HCT116 (cell line): ENCODE measurements at regions not wholly inside any gene's neighbourhood (a gene's known extent, or its start where the extent isn't known, plus 50 kb on each side); places are given as distances from the start of the nearest gene placed in this dataset.

ENCODE experiments used
- ATAC-seq: fragments of 200-7000 bp; cut with Tn5 transposase; 2 replicates; pipeline ENCODE4 v1.9.1; 2020; ENCODE audit warnings: mild to moderate bottlenecking, moderate library complexity
- BruUV-seq: library from RNA; stranded (reverse); fragments of 400-500 nt; replicated peaks from 2 replicates; lab custom pipeline; 2021; lab: Mats Ljungman, UMichigan
- CTCF ChIA-PET: fragments of 300-600 bp; sonication (Branson Sonifier 250); formaldehyde crosslinking; loops from one replicate; lab custom pipeline; 2021; ENCODE audit warnings: antibody characterized with exemption; lab: Charles Lee
- POLR2A ChIA-PET: fragments of 300-600, 350-600 bp; sonication (Branson Sonifier 250); formaldehyde crosslinking; loops from one replicate; lab custom pipeline; 2021; ENCODE audit warnings: antibody characterized with exemption; lab: Charles Lee
- RAD21 ChIA-PET, 2 experiments: fragments of 300-600 bp; sonication (Branson Sonifier 250); formaldehyde crosslinking; loops; one replicate each; lab custom pipeline; 2023; ENCODE audit warnings: low total read pairs in 2 of 2; ENCODE audit not compliant: uncharacterized antibody in 2 of 2, unreplicated experiment in 2 of 2, low non-redundant PET in 1 of 2; lab: Charles Lee
- DNase-seq: peaks from one replicate; pipeline ENCODE4 v3.0.0-alpha.2; 2010; ENCODE audit warnings: low read depth, low spot score
- H2AFZ ChIP-seq: fragments of 200-600 bp; shearing (Covaris generic), sonication (generic); 2 replicates; pipeline ENCODE4 v1.6.1; 2017; ENCODE audit warnings: low read depth, mixed run types, mixed read lengths, antibody characterized with exemption, low read length; ENCODE audit not compliant: poor library complexity, severe bottlenecking
- H3K27ac ChIP-seq: 2 replicates; pipeline ENCODE4 v1.5.1; 2012; ENCODE audit warnings: low read depth, low read length
- H3K27me3 ChIP-seq: fragments of 200-600 bp; sonication (generic); 2 replicates; pipeline ENCODE4 v1.6.1; 2016; ENCODE audit warnings: mixed run types, low read length, mixed read lengths; ENCODE audit not compliant: insufficient read depth
- H3K36me3 ChIP-seq, 2 experiments: fragments of 200-500 bp in 1 of 2; fragments of 200-600 bp in 1 of 2; sonication (Bioruptor generic) in 1 of 2; sonication (generic) in 1 of 2; 2 replicates each; pipeline versions ENCODE4 v1.5.1 to v1.6.1; 2014 to 2016; ENCODE audit warnings: low read length in 2 of 2, inconsistent platforms in 1 of 2, mixed read lengths in 1 of 2, mixed run types in 1 of 2; ENCODE audit not compliant: insufficient read depth in 2 of 2, control insufficient read depth in 1 of 2
- H3K4me1 ChIP-seq, 2 experiments: fragments of 200-600 bp in 1 of 2; sonication (generic) in 1 of 2; 2 replicates each; pipeline versions ENCODE4 v1.5.1 to v1.6.1; 2012 to 2017; ENCODE audit warnings: low read length in 2 of 2, inconsistent platforms in 1 of 2, mild to moderate bottlenecking in 1 of 2, mixed read lengths in 1 of 2, mixed run types in 1 of 2, moderate library complexity in 1 of 2; ENCODE audit not compliant: insufficient read depth in 2 of 2, control insufficient read depth in 1 of 2
- H3K4me2 ChIP-seq: fragments of 200-600 bp; sonication (generic); 2 replicates; pipeline ENCODE4 v1.6.1; 2017; ENCODE audit warnings: mixed run types, low read length, mixed read lengths
- H3K4me3 ChIP-seq, 2 experiments: fragments of 200-600 bp in 1 of 2; sonication (generic) in 1 of 2; replicated peaks in 1 of 2; 2 replicates each; pipeline ENCODE4 v1.5.1; 2011 to 2016; ENCODE audit warnings: low read length in 2 of 2, control low read depth in 1 of 2, low read depth in 1 of 2, mild to moderate bottlenecking in 1 of 2, mixed read lengths in 1 of 2, mixed run types in 1 of 2
- H3K79me2 ChIP-seq: fragments of 200-600 bp; sonication (generic); 2 replicates; pipeline ENCODE4 v1.6.1; 2017; ENCODE audit warnings: mild to moderate bottlenecking, mixed run types, low read length, moderate library complexity, mixed read lengths; ENCODE audit not compliant: insufficient read depth
- H3K9ac ChIP-seq: fragments of 200-600 bp; sonication (generic); 2 replicates; pipeline ENCODE4 v1.6.1; 2016; ENCODE audit warnings: low read length, mixed read lengths
- H3K9me2 ChIP-seq: fragments of 200-600 bp; sonication (generic), shearing (Covaris generic); 2 replicates; pipeline ENCODE4 v1.6.1; 2017; ENCODE audit warnings: mixed run types, mild to moderate bottlenecking, moderate library complexity; ENCODE audit not compliant: insufficient read depth
- H3K9me3 ChIP-seq, 2 experiments: fragments of 200-500 bp in 1 of 2; fragments of 200-600 bp in 1 of 2; sonication (Bioruptor generic) in 1 of 2; sonication (generic) in 1 of 2; 2 replicates each; pipeline ENCODE4 v1.6.1; 2014 to 2017; ENCODE audit warnings: low read length in 2 of 2, mixed read lengths in 2 of 2, inconsistent platforms in 1 of 2, low read depth in 1 of 2, mild to moderate bottlenecking in 1 of 2, mixed run types in 1 of 2, moderate library complexity in 1 of 2; ENCODE audit not compliant: control insufficient read depth in 1 of 2, insufficient read depth in 1 of 2
- H4K20me1 ChIP-seq: fragments of 200-600 bp; sonication (generic), shearing (Covaris generic); 2 replicates; pipeline ENCODE4 v1.6.1; 2017; ENCODE audit warnings: mixed run types, mild to moderate bottlenecking, moderate library complexity; ENCODE audit not compliant: insufficient read depth
- CEBPB ChIP-seq: IDR thresholded peaks from 2 replicates; pipeline ENCODE4 v1.6.1; 2012; ENCODE audit warnings: low read depth
- EZH2 ChIP-seq: fragments of 200-600 bp; sonication (generic); IDR thresholded peaks from 2 replicates; pipeline ENCODE4 v1.6.1; 2017; ENCODE audit warnings: antibody characterized with exemption, mixed run types
- FOSL1 ChIP-seq: IDR thresholded peaks from 2 replicates; pipeline ENCODE4 v1.6.1; 2012; ENCODE audit warnings: low read depth
- POLR2A ChIP-seq: IDR thresholded peaks from 2 replicates; pipeline ENCODE4 v1.7.0; 2011; ENCODE audit warnings: borderline replicate concordance; ENCODE audit not compliant: insufficient read depth, insufficient read length; ENCODE audit errors: extremely low read depth
- SIN3A ChIP-seq: IDR thresholded peaks from 2 replicates; pipeline ENCODE4 v1.6.1; 2012; ENCODE audit warnings: low read depth
- ZFX ChIP-seq: fragments of 450-650 bp; IDR thresholded peaks from 2 replicates; pipeline ENCODE4 v1.6.1; 2017
- ZNF274 ChIP-seq: fragments of 200-500 bp; sonication (Bioruptor generic); IDR thresholded peaks from 2 replicates; pipeline ENCODE4 v1.6.1; 2014; ENCODE audit warnings: mild to moderate bottlenecking, low read depth, low read length, inconsistent platforms
- intact Hi-C: fragments of 100-400 bp; cut with micrococcal nuclease; formaldehyde crosslinking; loops from 2 replicates; pipeline ENCODE4 v1.10.0; 2022
- TF ChIP-seq, protein P1 (sequence below): IDR thresholded peaks from 2 replicates; pipeline ENCODE4 v1.6.1; 2011; ENCODE audit warnings: mild to moderate bottlenecking, low read length, moderate library complexity; ENCODE audit not compliant: insufficient replicate concordance; ENCODE audit errors: extremely low read depth
- TF ChIP-seq, protein P2 (sequence below): IDR thresholded peaks from 2 replicates; pipeline ENCODE4 v1.6.1; 2012

DNA sequence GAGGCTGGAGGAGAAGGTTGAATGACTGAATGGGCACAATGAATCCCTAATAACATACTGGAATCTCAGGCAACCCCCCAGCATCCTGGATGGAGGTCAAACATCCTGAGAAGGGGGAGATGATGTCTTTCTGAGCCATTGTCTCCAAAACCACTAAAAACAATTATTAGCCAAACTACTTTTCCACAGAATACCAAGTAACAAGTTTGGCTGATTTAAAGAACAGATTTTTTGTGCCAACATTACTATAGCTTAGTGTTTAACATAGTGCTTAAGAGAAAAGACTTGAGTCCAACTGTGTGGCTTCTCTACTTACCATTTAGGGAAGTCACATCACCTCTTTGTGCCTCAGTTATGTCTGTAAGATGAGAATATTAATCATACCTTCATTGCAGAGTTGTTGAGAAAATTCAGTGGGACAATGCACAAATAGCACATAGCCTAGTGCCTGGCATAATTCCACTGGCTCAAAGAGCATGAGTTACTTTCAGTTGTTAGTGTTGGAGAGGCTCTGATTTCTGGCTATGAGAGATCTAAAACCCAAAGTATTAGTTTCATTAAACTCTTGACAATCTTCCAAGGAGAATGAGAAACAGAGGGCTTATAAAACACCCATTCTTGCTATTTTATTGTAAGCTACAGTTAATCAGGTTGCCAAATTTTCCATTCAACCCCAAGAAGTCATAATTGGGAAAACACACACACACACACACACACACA, 111.3 kb upstream of the NR3C1 start:
- CTCF ChIA-PET: no interaction called here
- Histone ChIP-seq H3K9me3 (no peaks in the 10 kb centered on the region), H4K20me1 (no peaks in the 10 kb centered on the region), H3K9me2 (no peaks in the 10 kb centered on the region), H3K9ac (no peak overlapping the region), H2AFZ (no peak overlapping the region), H3K4me1 (no peaks in the 10 kb centered on the region), H3K27ac (no peak overlapping the region), H3K27me3 (no peaks in the 10 kb centered on the region), H3K4me2 (no peak overlapping the region), H3K36me3 (no peaks in the 10 kb centered on the region), H3K79me2 (no peaks in the 10 kb centered on the region), H3K4me3 (no peak overlapping the region)
- no TSS peak for BruUV-seq
- POLR2A ChIA-PET: no interaction called here
- intact Hi-C loops: no loop called here
- DNase-seq: no peak
- no peak for TF ChIP-seq ZNF274
- TF ChIP-seq EZH2: no peak
- TF ChIP-seq, protein P1, sequence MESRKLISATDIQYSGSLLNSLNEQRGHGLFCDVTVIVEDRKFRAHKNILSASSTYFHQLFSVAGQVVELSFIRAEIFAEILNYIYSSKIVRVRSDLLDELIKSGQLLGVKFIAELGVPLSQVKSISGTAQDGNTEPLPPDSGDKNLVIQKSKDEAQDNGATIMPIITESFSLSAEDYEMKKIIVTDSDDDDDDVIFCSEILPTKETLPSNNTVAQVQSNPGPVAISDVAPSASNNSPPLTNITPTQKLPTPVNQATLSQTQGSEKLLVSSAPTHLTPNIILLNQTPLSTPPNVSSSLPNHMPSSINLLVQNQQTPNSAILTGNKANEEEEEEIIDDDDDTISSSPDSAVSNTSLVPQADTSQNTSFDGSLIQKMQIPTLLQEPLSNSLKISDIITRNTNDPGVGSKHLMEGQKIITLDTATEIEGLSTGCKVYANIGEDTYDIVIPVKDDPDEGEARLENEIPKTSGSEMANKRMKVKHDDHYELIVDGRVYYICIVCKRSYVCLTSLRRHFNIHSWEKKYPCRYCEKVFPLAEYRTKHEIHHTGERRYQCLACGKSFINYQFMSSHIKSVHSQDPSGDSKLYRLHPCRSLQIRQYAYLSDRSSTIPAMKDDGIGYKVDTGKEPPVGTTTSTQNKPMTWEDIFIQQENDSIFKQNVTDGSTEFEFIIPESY: no peak
- no peak for TF ChIP-seq CEBPB
- no peak for TF ChIP-seq FOSL1
- no peak for TF ChIP-seq POLR2A
- no peak for TF ChIP-seq SIN3A
- no peak for TF ChIP-seq ZFX
- TF ChIP-seq, protein P2, sequence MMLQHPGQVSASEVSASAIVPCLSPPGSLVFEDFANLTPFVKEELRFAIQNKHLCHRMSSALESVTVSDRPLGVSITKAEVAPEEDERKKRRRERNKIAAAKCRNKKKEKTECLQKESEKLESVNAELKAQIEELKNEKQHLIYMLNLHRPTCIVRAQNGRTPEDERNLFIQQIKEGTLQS: no peak
- RAD21 ChIA-PET: no interaction called here
- no peak for ATAC-seq
